HEK293 (cell line): ENCODE measurements at regions not wholly inside any gene's neighbourhood (a gene's known extent, or its start where the extent isn't known, plus 50 kb on each side); places are given as distances from the start of the nearest gene placed in this dataset.
"Not testable (repeated sequence)": the region's sequence is repeated elsewhere in the genome, so short reads cannot be mapped to it uniquely, and the experiment has no call there.

Experiments
- TCF7L2 ChIP-seq: IDR thresholded peaks from 2 replicates; pipeline ENCODE4 v1.6.1; 2011; ENCODE audit warnings: low read depth, mild to moderate bottlenecking, inconsistent platforms, low read length, moderate library complexity, borderline replicate concordance
- ZBTB17 ChIP-seq: fragments of 450-650 bp; formaldehyde crosslinking; IDR thresholded peaks from 2 replicates; pipeline ENCODE4 v1.5.1; 2016; ENCODE audit warnings: missing biosample characterization, missing genetic modification characterization
- ZNF133 ChIP-seq: fragments of 450-650 bp; formaldehyde crosslinking; IDR thresholded peaks from 2 replicates; pipeline ENCODE4 v1.5.1; 2016; ENCODE audit warnings: missing biosample characterization, missing genetic modification characterization
- ZNF785 ChIP-seq: fragments of 450-650 bp; formaldehyde crosslinking; IDR thresholded peaks from 2 replicates; pipeline ENCODE4 v1.5.1; 2016; ENCODE audit warnings: missing biosample characterization, missing genetic modification characterization
- TF ChIP-seq, protein P1 (sequence below): fragments of 450-650 bp; formaldehyde crosslinking; IDR thresholded peaks from 2 replicates; pipeline ENCODE4 v1.5.1; 2016; ENCODE audit warnings: missing biosample characterization, missing genetic modification characterization
- TF ChIP-seq, protein P2 (sequence below): fragments of 450-650 bp; IDR thresholded peaks from 2 replicates; pipeline ENCODE4 v1.5.1; 2018; ENCODE audit warnings: missing biosample characterization, mild to moderate bottlenecking, missing genetic modification characterization
- TF ChIP-seq, protein P3 (sequence below): fragments of 450-650 bp; formaldehyde crosslinking; IDR thresholded peaks from 2 replicates; pipeline ENCODE4 v1.5.1; 2016; ENCODE audit warnings: missing biosample characterization, missing genetic modification characterization
- TF ChIP-seq, protein P4 (sequence below): fragments of 450-650 bp; formaldehyde crosslinking; IDR thresholded peaks from 2 replicates; pipeline ENCODE4 v1.5.1; 2016; ENCODE audit warnings: missing biosample characterization, missing genetic modification characterization

DNA sequence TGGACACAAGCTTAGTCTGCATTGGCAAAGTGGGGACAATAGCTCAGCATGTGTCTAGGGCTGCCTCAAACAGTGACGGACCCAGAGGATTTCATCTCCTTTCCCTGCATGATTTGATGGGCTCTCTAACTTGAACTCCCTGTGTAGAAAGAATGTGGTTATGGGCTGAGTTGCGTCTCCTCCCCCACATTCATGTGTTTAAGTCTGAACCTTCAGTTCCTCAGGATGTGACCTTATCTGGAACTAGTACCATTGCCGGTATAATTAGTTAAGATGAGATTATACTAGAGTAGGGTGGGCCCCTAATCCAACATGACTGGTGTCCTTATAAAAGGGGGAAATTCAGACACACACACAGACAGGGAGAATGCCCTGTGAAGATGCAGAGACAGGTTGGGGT, 257.6 kb downstream of the BCL2L11 start:
- TF ChIP-seq, protein P1, sequence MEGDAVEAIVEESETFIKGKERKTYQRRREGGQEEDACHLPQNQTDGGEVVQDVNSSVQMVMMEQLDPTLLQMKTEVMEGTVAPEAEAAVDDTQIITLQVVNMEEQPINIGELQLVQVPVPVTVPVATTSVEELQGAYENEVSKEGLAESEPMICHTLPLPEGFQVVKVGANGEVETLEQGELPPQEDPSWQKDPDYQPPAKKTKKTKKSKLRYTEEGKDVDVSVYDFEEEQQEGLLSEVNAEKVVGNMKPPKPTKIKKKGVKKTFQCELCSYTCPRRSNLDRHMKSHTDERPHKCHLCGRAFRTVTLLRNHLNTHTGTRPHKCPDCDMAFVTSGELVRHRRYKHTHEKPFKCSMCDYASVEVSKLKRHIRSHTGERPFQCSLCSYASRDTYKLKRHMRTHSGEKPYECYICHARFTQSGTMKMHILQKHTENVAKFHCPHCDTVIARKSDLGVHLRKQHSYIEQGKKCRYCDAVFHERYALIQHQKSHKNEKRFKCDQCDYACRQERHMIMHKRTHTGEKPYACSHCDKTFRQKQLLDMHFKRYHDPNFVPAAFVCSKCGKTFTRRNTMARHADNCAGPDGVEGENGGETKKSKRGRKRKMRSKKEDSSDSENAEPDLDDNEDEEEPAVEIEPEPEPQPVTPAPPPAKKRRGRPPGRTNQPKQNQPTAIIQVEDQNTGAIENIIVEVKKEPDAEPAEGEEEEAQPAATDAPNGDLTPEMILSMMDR (tag by site-specific recombination) = not testable (repeated sequence)
- not testable (repeated sequence) for TF ChIP-seq ZNF785 (tag by site-specific recombination); ZBTB17; TCF7L2; ZNF133 (tag by site-specific recombination)
- TF ChIP-seq, protein P2, sequence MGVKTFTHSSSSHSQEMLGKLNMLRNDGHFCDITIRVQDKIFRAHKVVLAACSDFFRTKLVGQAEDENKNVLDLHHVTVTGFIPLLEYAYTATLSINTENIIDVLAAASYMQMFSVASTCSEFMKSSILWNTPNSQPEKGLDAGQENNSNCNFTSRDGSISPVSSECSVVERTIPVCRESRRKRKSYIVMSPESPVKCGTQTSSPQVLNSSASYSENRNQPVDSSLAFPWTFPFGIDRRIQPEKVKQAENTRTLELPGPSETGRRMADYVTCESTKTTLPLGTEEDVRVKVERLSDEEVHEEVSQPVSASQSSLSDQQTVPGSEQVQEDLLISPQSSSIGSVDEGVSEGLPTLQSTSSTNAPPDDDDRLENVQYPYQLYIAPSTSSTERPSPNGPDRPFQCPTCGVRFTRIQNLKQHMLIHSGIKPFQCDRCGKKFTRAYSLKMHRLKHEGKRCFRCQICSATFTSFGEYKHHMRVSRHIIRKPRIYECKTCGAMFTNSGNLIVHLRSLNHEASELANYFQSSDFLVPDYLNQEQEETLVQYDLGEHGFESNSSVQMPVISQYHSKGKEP (tag by site-specific recombination) = not testable (repeated sequence)
- TF ChIP-seq, protein P3, sequence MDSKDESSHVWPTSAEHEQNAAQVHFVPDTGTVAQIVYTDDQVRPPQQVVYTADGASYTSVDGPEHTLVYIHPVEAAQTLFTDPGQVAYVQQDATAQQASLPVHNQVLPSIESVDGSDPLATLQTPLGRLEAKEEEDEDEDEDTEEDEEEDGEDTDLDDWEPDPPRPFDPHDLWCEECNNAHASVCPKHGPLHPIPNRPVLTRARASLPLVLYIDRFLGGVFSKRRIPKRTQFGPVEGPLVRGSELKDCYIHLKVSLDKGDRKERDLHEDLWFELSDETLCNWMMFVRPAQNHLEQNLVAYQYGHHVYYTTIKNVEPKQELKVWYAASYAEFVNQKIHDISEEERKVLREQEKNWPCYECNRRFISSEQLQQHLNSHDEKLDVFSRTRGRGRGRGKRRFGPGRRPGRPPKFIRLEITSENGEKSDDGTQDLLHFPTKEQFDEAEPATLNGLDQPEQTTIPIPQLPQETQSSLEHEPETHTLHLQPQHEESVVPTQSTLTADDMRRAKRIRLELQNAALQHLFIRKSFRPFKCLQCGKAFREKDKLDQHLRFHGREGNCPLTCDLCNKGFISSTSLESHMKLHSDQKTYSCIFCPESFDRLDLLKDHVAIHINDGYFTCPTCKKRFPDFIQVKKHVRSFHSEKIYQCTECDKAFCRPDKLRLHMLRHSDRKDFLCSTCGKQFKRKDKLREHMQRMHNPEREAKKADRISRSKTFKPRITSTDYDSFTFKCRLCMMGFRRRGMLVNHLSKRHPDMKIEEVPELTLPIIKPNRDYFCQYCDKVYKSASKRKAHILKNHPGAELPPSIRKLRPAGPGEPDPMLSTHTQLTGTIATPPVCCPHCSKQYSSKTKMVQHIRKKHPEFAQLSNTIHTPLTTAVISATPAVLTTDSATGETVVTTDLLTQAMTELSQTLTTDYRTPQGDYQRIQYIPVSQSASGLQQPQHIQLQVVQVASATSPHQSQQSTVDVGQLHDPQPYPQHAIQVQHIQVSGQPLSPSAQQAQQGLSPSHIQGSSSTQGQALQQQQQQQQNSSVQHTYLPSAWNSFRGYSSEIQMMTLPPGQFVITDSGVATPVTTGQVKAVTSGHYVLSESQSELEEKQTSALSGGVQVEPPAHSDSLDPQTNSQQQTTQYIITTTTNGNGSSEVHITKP = not testable (repeated sequence)
- TF ChIP-seq, protein P4, sequence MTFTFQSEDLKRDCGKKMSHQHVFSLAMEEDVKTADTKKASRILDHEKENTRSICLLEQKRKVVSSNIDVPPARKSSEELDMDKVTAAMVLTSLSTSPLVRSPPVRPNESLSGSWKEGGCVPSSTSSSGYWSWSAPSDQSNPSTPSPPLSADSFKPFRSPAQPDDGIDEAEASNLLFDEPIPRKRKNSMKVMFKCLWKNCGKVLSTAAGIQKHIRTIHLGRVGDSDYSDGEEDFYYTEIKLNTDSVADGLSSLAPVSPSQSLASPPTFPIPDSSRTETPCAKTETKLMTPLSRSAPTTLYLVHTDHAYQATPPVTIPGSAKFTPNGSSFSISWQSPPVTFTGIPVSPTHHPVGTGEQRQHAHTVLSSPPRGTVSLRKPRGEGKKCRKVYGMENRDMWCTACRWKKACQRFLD (tag by site-specific recombination) = not testable (repeated sequence)
